ENCODE measurements at regions not wholly inside any gene's neighbourhood (a gene's known extent, or its start where the extent isn't known, plus 50 kb on each side); places are given as distances from the start of the nearest gene placed in this dataset.

DNA sequence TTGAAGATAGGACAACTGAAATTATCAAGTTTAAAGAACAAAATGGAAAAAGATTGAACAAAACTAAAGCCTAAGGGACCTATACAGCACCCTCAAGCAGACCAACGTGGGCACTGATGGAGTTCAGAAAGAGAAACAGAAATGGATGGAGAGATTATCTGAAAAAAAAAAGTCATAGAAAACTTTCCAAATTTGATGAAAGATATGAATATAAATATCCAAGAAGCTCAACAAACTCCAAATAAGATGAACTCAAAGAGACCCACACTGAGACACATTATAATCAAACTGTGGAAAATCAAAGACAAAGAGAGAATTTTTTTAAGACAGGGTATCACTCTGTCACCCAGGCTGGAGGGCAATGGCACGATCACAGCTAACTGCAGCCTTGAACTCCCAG is 128.6 kb upstream of the PUM3 start:
- TF ChIP-seq EZH2 (IDR thresholded peaks at IDR 0.05; ENCODE audit: borderline replicate concordance) = no peak
- TF ChIP-seq, protein P1, sequence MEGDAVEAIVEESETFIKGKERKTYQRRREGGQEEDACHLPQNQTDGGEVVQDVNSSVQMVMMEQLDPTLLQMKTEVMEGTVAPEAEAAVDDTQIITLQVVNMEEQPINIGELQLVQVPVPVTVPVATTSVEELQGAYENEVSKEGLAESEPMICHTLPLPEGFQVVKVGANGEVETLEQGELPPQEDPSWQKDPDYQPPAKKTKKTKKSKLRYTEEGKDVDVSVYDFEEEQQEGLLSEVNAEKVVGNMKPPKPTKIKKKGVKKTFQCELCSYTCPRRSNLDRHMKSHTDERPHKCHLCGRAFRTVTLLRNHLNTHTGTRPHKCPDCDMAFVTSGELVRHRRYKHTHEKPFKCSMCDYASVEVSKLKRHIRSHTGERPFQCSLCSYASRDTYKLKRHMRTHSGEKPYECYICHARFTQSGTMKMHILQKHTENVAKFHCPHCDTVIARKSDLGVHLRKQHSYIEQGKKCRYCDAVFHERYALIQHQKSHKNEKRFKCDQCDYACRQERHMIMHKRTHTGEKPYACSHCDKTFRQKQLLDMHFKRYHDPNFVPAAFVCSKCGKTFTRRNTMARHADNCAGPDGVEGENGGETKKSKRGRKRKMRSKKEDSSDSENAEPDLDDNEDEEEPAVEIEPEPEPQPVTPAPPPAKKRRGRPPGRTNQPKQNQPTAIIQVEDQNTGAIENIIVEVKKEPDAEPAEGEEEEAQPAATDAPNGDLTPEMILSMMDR (IDR thresholded peaks at IDR 0.05; ENCODE audit: poor library complexity) = no peak
